Kidney (tissue), 13 donors: ENCODE measurements at regions not wholly inside any gene's neighbourhood (a gene's known extent, or its start where the extent isn't known, plus 50 kb on each side); places are given as distances from the start of the nearest gene placed in this dataset.
"Not testable (repeated sequence)": the region's sequence is repeated elsewhere in the genome, so short reads cannot be mapped to it uniquely, and the experiment has no call there.

Experiments
- DNase-seq, 5 donors: peaks; one replicate each; pipeline ENCODE4 v3.0.0-alpha.2; 2013 to 2020
- FAIRE-seq: peaks from 2 replicates; lab custom pipeline; 2012; peaks lifted over from hg19 to GRCh38; lab: Jason Lieb, UNC
- H3K27ac ChIP-seq, 2 donors: one replicate each; pipeline ENCODE4 v1.7.0; 2013; ENCODE audit warnings: low read depth in 2 of 2, low read length in 2 of 2, inconsistent platforms in 1 of 2
- H3K27me3 ChIP-seq: one replicate; pipeline ENCODE4 v1.7.1; 2013; ENCODE audit warnings: low read length, inconsistent platforms; ENCODE audit not compliant: control insufficient read depth, insufficient read depth
- H3K36me3 ChIP-seq, 3 donors: one replicate each; pipeline versions ENCODE4 v1.7.0 to v1.7.1; 2013; ENCODE audit warnings: low read length in 3 of 3, control low read depth in 1 of 3, inconsistent platforms in 1 of 3; ENCODE audit not compliant: insufficient read depth in 3 of 3, control insufficient read depth in 2 of 3
- H3K4me1 ChIP-seq, 3 donors: one replicate each; pipeline versions ENCODE4 v1.7.0 to v1.7.1; 2013; ENCODE audit warnings: low read length in 3 of 3, inconsistent platforms in 1 of 3, low read depth in 1 of 3; ENCODE audit not compliant: control insufficient read depth in 2 of 3, insufficient read depth in 2 of 3
- H3K4me3 ChIP-seq, 3 donors: one replicate each; pipeline versions ENCODE4 v1.7.0 to v1.8.1; 2013; ENCODE audit warnings: low read length in 3 of 3, control low read depth in 1 of 3, inconsistent platforms in 1 of 3
- H3K9ac ChIP-seq, 3 donors: one replicate each; pipeline versions ENCODE4 v1.7.0 to v1.7.1; 2013; ENCODE audit warnings: low read length in 3 of 3, control low read depth in 1 of 3, inconsistent platforms in 1 of 3
- H3K9me3 ChIP-seq, 3 donors: one replicate each; pipeline versions ENCODE4 v1.7.0 to v1.7.1; 2013; ENCODE audit warnings: low read length in 3 of 3, control low read depth in 1 of 3, inconsistent platforms in 1 of 3; ENCODE audit not compliant: control insufficient read depth in 2 of 3, insufficient read depth in 1 of 3
- intact Hi-C: fragments of 100-400 bp; cut with DNase I; formaldehyde crosslinking; loops from one replicate; pipeline ENCODE4 v1.11.1; 2022
- TF ChIP-seq, protein P1 (sequence below): IDR thresholded peaks from 3 replicates; pipeline ENCODE4 v1.5.1; 2012; ENCODE audit warnings: mild to moderate bottlenecking, moderate library complexity, borderline replicate concordance; ENCODE audit not compliant: insufficient read depth; ENCODE audit errors: extremely low read depth
- donor health status: control.
- donor health status: control.
- donor health status: control.
- donor health status: control.
- donor health status: control.
- donor health status: DM: yes; HTN: yes; CAD: no.
- donor health status: Normal renal cell carcinoma (clear cell type).

DNA sequence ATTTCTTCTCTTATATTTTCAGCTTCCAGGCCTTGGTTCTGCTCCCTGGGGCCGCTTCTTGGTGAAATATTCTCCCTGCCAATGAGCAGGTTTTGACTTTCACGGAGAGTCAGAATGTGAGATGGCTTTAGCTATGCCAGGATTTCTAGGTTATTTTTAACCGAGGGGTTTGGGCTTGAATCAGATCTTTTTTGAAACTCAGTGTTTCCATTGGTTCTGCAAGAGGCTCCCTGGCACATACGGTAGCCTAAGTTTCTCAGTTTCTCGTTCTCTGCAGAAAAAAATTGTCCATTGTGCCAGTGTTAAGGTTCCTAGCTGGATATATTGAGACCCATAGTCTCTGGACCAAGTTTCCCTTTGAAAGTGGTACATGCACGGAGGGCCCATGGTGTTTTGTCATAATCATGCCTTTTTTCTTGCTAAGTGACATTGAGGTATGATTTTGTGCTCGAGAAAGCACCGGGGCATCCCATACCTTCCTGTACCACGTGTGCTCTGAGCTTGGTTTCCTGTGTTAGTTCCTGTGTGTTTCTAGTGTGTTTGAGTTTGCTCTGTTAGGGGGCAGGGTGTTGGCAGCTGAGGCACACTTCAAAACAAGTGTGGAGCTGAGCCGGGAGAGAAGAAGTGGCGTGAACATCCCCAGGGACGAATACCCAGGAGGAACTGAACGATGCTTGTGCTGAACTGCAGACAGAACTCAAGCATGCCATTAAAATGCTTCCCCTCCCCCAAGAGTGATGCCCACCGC, 127.2 kb downstream of the HS3ST3B1 start:
- no peak for FAIRE-seq
- H3K27me3 ChIP-seq, result no peaks in the 10 kb centered on the region
- no peak overlapping the region for H3K27ac ChIP-seq
- DNase-seq, result no peak
- no peak overlapping the region for H3K9ac ChIP-seq
- no peaks in the 10 kb centered on the region for H3K4me1 ChIP-seq
- TF ChIP-seq, protein P1, sequence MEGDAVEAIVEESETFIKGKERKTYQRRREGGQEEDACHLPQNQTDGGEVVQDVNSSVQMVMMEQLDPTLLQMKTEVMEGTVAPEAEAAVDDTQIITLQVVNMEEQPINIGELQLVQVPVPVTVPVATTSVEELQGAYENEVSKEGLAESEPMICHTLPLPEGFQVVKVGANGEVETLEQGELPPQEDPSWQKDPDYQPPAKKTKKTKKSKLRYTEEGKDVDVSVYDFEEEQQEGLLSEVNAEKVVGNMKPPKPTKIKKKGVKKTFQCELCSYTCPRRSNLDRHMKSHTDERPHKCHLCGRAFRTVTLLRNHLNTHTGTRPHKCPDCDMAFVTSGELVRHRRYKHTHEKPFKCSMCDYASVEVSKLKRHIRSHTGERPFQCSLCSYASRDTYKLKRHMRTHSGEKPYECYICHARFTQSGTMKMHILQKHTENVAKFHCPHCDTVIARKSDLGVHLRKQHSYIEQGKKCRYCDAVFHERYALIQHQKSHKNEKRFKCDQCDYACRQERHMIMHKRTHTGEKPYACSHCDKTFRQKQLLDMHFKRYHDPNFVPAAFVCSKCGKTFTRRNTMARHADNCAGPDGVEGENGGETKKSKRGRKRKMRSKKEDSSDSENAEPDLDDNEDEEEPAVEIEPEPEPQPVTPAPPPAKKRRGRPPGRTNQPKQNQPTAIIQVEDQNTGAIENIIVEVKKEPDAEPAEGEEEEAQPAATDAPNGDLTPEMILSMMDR, result no peak
- no peaks in the 10 kb centered on the region for H3K36me3 ChIP-seq
- intact Hi-C loops, result no loop called here
- H3K4me3 ChIP-seq, result no peak overlapping the region
- H3K9me3 ChIP-seq, result no peaks in the 10 kb centered on the region

DNA sequence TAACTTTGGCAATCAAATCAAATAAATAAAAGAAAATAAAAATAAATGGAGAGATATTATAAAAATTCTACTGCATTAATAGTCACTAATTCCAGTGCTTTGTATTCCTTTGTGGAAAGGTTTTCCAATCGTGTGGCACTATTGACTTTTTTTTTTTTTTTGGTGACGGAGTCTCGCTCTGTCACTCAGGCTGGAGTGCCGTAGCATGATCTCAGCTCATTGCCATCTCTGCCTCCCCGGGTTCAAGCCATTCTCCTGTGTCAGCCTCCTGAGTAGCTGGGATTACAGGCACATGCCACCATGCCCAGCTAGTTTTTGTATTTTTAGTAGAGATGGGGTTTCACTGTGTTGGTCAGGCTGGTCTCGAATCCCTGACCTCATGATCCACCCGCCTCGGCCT, 122.3 kb downstream of the HS3ST3B1 start:
- H3K36me3 ChIP-seq, H3K4me1 ChIP-seq, H3K27me3 ChIP-seq, H3K9me3 ChIP-seq, intact Hi-C loops, H3K9ac ChIP-seq, DNase-seq, H3K27ac ChIP-seq, H3K4me3 ChIP-seq, FAIRE-seq: not testable (repeated sequence)

DNA sequence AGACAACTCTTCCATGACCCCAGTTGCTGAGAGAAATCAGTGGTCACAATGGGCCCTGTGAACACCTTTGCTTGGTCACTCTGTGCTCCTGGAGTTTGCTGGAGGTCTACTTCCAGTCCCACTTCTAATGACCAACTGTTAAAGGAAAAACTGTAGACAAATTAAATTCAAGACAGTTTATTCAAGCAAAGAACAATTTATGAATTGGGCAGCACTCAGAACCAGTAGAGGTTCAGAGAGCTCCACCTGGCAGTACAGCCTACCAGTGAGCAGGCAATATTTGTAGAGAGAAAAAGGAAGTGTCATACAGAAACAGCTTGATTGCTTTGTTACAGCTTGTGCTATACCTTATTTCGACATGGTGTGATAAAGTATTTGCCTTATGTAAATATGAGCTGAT, 116.5 kb downstream of the HS3ST3B1 start:
- TF ChIP-seq, protein P1, result no peak
- FAIRE-seq, result no peak
- Histone ChIP-seq H3K27ac (no peak overlapping the region), H3K4me3 (no peak overlapping the region), H3K9ac (no peak overlapping the region), H3K4me1 (no peaks in the 10 kb centered on the region), H3K36me3 (no peaks in the 10 kb centered on the region), H3K9me3 (no peaks in the 10 kb centered on the region), H3K27me3 (no peaks in the 10 kb centered on the region)
- no peak for DNase-seq
- intact Hi-C loops, result no loop called here

DNA sequence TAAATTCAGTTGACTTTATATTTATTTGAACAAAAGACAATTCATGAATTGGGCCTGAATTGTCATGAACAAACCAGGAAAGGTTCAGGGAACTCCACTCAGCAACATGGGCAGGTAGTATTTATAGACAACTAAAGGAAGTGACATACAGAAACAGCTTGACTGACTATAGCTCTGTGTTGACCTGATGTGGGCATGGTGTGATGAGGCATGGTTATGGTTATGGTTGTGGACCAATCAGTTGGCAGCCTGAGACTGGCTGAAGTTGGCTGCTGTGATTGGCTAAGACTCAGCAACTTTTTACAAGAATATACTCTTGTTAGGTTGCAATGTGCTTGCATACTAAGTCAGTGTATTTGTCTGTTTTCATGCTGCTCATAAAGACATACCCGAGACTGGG, 108.4 kb downstream of the HS3ST3B1 start:
- intact Hi-C loops, result no loop called here

More for the DNA sequence above, 108.4 kb downstream of the HS3ST3B1 start:
- FAIRE-seq (no peak), DNase-seq (no peak)
- H3K9me3 ChIP-seq, result no peaks in the 10 kb centered on the region
- no peak overlapping the region for H3K27ac ChIP-seq
- H3K9ac ChIP-seq, result no peak overlapping the region
- no peak overlapping the region for H3K4me3 ChIP-seq
- H3K4me1 ChIP-seq, result no peaks in the 10 kb centered on the region
- no peaks in the 10 kb centered on the region for H3K36me3 ChIP-seq
- TF ChIP-seq, protein P1, result no peak
- no peaks in the 10 kb centered on the region for H3K27me3 ChIP-seq
